GM18870 (cell line): ENCODE measurements at regions not wholly inside any gene's neighbourhood (a gene's known extent, or its start where the extent isn't known, plus 50 kb on each side); places are given as distances from the start of the nearest gene placed in this dataset.
"Not testable (repeated sequence)": the region's sequence is repeated elsewhere in the genome, so short reads cannot be mapped to it uniquely, and the experiment has no call there.

ENCODE experiments used
- ATAC-seq: cut with Tn5 transposase; IDR thresholded peaks from one replicate; pipeline ENCODE4 v1.9.1; 2021; ENCODE audit warnings: moderate library complexity; ENCODE audit not compliant: unreplicated experiment

DNA sequence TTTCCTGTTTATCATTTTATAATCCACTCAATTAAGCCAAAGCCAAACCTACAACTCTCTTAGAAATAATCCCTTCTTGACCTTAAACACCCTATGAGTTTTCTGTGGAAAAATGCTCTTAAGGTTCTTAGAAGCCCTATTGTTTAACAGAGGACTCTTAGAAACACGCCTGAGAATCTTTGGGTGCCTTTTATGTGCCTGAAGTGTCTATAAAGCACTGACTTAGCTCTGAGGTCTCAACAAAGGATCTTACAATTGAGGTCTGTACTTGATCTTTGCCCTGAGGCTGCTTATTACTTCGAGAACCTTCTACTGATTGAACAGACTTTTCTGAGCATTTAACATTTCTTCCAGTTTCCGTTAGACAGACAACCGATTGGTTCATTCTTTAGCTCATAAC is 353.3 kb upstream of the SORCS1 start:
- no peak for ATAC-seq

- no peak for ATAC-seq
Measured at GRCh38 chr10:107516349-107516748, 351.8 kb upstream of the SORCS1 start.

DNA sequence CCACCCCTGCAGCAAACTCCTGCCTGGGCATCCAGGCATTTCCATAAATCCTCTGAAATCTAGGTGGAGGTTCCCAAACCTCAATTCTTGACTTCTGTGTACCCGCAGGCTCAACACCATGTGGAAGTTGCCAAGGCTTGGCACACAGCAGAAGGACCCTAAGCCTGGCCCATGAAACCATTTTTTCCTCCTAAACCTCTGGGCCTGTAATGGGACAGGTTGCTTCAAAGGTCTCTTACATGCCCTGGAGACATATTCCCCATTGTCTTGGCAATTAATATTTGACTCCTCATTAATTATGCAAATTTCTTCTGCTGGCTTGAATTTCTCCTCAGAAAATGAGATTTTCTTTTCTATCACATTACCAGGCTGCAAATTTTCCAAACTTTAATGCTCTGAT is 339.5 kb upstream of the SORCS1 start:
- ATAC-seq = not testable (repeated sequence)

- ATAC-seq = no peak
Measured at GRCh38 chr10:107502229-107502985, 337.9 kb upstream of the SORCS1 start.

GRCh38 chr10:107498983-107499382 is 334.5 kb upstream of the SORCS1 start:
- no peak for ATAC-seq

DNA sequence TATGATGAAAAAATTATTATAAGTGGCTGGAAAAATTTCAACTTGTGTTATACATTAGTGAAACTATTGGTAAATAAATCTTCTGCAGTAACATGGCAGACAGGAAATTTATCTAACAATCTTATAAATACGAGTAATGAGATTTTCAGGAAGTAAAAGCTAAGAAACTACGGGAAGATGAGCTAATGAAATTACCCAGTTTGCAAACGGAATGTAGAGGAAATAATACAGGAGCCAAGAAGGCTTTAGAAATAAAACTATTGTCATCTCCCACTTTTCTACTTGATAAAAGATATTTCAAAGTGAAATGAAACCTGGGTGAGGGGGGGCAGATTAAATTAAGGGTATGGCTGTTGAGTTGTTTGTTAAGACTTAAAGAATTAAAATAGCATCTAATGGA is 332.5 kb upstream of the SORCS1 start:
- no peak for ATAC-seq

DNA sequence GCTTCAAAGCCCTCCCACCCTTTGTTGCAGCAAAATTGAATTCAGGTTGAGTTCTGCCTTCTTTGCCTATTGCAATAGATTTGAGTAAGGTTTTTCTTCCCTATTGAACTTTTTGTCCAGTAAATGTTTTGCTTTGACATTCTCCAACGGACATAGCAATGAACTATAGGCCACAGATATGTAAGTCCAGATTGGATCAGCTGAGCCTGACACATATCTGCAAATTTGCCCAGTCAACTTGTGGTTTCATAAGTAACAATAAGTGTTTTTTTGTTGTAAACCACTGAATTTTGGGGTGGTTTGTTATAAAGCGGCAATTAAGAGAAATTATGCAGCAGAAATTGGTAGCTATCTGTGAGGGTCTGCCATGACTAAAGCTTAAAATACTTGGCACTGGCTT is 332.1 kb upstream of the SORCS1 start:
- ATAC-seq = no peak

DNA sequence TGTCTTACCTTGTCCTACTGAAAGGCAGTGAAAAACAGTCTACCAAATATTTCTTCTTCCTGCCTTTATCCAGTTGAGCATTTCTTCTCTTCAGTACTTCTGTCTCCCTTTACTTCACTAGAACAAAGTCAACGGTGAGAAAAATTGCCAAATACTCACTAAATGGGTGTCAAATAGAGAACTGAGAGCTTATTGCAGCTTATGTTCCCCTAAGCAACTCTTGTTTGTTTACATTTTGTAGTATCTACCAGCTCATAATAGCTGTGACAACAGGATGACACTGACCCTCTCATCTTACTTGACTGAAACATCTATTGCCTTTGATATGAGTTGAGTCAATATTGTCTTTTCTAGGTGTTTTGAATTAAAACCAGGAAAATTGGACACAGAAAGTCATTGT is 327.9 kb upstream of the SORCS1 start:
- ATAC-seq = no peak

- ATAC-seq = no peak
Measured at GRCh38 chr10:107490389-107490788, 325.9 kb upstream of the SORCS1 start.

- no peak for ATAC-seq
Measured at GRCh38 chr10:107487284-107487683, 322.8 kb upstream of the SORCS1 start.

DNA sequence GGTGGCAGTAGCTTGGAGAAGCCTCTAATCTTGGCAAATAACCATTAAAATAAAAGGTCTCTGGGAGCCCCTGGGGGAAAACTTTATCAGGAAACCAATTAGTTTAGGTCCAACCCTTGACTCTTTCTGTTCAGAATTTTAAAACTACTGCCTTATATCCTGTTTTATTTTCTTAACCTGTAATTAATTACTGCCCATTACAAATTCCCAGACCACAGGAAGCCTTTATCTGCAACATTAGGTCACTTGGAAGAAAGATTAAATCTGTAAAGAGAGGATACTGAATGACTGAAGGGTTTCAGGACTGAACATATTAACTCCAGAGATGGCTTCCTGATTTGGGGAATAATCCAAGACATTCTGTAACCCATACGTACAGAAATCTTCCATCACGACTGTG is 320.5 kb upstream of the SORCS1 start:
- ATAC-seq = no peak

DNA sequence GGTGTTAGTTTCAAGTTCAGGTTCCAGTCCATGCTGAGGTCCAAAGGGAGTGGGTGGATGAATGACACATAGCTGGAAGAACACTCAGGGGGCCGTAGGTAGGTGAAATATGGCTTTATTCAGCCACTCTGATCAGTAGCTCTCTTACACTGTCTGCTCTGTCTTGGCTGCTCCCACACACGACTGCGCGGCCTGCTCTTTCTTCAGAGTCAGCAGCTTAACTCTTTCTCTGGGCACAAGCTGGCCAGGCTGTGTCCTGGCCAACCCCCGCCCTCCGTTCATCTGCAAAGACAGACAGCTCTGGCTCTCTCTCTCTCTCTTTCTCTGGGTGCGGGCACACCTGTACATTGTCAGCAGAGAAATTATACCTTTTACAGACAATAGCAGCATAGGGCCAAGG is 317.4 kb upstream of the SORCS1 start:
- ATAC-seq = no peak

- ATAC-seq = no peak
Measured at GRCh38 chr10:107481224-107481623, 316.7 kb upstream of the SORCS1 start.

DNA sequence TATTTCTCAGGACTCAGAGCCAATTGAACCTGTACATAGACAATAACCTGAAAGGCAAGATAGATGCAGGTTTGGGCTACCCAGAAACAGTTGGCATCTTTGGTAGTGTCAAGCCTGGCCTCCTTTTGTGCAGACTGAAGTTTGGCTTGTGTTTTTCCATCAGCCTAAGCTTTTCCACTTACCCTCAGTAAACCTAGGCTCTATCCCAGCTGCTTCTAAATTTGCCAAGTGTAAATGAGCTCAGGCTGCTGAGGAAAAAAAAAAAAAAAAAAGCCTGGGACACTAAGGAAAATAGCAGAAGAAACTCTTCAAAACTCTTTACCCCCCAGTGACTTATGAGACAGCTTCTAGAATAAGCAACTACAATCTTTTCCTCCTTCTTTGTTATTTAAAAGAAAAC is 316.3 kb upstream of the SORCS1 start:
- ATAC-seq = no peak

- peak; percentile 85 for ATAC-seq
Measured at GRCh38 chr10:107477266-107477665, 312.8 kb upstream of the SORCS1 start.

- ATAC-seq = no peak
Measured at GRCh38 chr10:107476408-107476807, 311.9 kb upstream of the SORCS1 start.

GRCh38 chr10:107474650-107475049 is 310.1 kb upstream of the SORCS1 start:
- ATAC-seq = no peak

DNA sequence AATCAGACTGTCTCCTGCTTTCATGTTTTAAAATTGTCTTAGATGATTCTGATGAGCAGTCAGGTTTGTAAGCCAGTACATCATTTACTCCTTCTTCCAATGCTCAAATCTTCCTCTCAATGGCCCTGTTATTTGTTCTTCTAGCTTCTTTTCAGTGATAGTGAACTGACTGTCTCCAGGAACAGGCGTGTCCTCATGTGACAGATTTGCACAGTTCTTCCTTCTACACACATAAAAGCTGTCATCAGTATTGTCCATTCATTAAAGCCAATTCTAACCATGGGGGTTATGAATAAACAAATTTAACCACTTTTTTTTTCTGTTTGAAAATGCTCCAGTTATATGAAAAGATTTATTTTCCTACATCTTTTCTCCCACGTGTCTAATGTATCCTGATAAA is 308.7 kb upstream of the SORCS1 start:
- no peak for ATAC-seq

- ATAC-seq = no peak
Measured at GRCh38 chr10:107471911-107472310, 307.4 kb upstream of the SORCS1 start.

- ATAC-seq = no peak
Measured at GRCh38 chr10:107453561-107453960, 289.1 kb upstream of the SORCS1 start.

- no peak for ATAC-seq
Measured at GRCh38 chr10:107451047-107451446, 286.5 kb upstream of the SORCS1 start.

DNA sequence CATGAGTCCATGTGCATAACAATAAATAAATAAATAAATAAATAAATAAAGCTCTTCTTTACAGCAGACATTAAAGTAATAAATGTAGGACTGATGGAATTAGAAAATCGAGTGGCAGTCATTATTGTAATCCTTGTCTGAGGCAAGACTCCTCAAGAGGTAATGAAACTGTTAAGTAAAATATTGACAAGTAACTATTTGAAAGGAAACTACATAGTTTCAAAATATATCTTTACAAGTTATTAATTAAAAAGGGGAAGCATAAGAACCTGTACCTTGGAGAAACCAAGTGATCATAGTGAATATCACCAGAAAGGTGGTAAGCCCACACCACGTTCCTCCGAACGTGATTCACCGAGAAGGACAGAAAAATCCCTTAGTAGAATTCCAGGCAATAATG is 285.6 kb upstream of the SORCS1 start:
- ATAC-seq = peak; percentile 67

- ATAC-seq = no peak
Measured at GRCh38 chr10:107444443-107444842, 279.9 kb upstream of the SORCS1 start.
